ENCODE measurements at regions not wholly inside any gene's neighbourhood (a gene's known extent, or its start where the extent isn't known, plus 50 kb on each side); places are given as distances from the start of the nearest gene placed in this dataset.

- H3K18ac ChIP-seq (ENCODE audit: insufficient read length, low read depth, low read length): no peak overlapping the region
- H3K79me1 ChIP-seq (ENCODE audit: insufficient read depth, low read depth, low read length, poor library complexity, severe bottlenecking): no peaks in the 10 kb centered on the region
- no peak overlapping the region for H2AFZ ChIP-seq (ENCODE audit: low read length)
- H3K4me1 ChIP-seq (ENCODE audit: insufficient read depth, low read length): no peaks in the 10 kb centered on the region
- H4K8ac ChIP-seq (replicated peaks; ENCODE audit: insufficient read length, low read depth, low read length): no peak overlapping the region
- H3K4me2 ChIP-seq (ENCODE audit: insufficient read depth, insufficient read length, low read length): no peak overlapping the region
- no peaks in the 10 kb centered on the region for H3K36me3 Mint-ChIP-seq (ENCODE audit: insufficient read depth in 1 of 3, low read depth in 3 of 3)
- no peaks in the 10 kb centered on the region for H3K9me3 ChIP-seq (ENCODE audit: control insufficient read depth, low read depth, low read length)
- H3K4me1 Mint-ChIP-seq: no peaks in the 10 kb centered on the region
- H2BK12ac ChIP-seq (ENCODE audit: insufficient read length, low read depth, low read length): no peak overlapping the region
- no peak overlapping the region for H2AK5ac ChIP-seq (ENCODE audit: insufficient read length, low read length)
- H3K9ac ChIP-seq (ENCODE audit: extremely low read depth, insufficient read length, low read length): no peak overlapping the region
- no peaks in the 10 kb centered on the region for H3K27me3 ChIP-seq (ENCODE audit: insufficient read depth, low read length)
- H4K20me1 ChIP-seq (ENCODE audit: control insufficient read depth, insufficient read depth, insufficient read length): no peaks in the 10 kb centered on the region
- H3K23me2 ChIP-seq (ENCODE audit: insufficient read length, low read depth, low read length, poor library complexity, severe bottlenecking): no peaks in the 10 kb centered on the region
- H4K91ac ChIP-seq (ENCODE audit: insufficient read length, low read depth, low read length): no peak overlapping the region
- TF ChIP-seq, protein P1, sequence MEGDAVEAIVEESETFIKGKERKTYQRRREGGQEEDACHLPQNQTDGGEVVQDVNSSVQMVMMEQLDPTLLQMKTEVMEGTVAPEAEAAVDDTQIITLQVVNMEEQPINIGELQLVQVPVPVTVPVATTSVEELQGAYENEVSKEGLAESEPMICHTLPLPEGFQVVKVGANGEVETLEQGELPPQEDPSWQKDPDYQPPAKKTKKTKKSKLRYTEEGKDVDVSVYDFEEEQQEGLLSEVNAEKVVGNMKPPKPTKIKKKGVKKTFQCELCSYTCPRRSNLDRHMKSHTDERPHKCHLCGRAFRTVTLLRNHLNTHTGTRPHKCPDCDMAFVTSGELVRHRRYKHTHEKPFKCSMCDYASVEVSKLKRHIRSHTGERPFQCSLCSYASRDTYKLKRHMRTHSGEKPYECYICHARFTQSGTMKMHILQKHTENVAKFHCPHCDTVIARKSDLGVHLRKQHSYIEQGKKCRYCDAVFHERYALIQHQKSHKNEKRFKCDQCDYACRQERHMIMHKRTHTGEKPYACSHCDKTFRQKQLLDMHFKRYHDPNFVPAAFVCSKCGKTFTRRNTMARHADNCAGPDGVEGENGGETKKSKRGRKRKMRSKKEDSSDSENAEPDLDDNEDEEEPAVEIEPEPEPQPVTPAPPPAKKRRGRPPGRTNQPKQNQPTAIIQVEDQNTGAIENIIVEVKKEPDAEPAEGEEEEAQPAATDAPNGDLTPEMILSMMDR (conservative IDR thresholded peaks at IDR 0.05): no peak
- H3K27me3 Mint-ChIP-seq (ENCODE audit: low read depth): no peaks in the 10 kb centered on the region
- no peak for DNase-seq
- no peak overlapping the region for H3K23ac ChIP-seq (ENCODE audit: insufficient read length, low read depth, low read length)
- no peak overlapping the region for H3K4ac ChIP-seq (ENCODE audit: low read depth, low read length)
- no peak overlapping the region for H3K4me3 Mint-ChIP-seq
- no peak overlapping the region for H3K27ac ChIP-seq (ENCODE audit: insufficient read length, low read depth, low read length)
- no peak overlapping the region for H2BK15ac ChIP-seq (ENCODE audit: low read depth, low read length)
- no peak overlapping the region for H2BK20ac ChIP-seq (ENCODE audit: low read depth, low read length, poor library complexity, severe bottlenecking)
- H3K27ac Mint-ChIP-seq: no peak overlapping the region
- H3T11ph ChIP-seq (ENCODE audit: low read length): no peak overlapping the region
- no peaks in the 10 kb centered on the region for H3K79me2 ChIP-seq (ENCODE audit: insufficient read depth, low read length)
- no peak overlapping the region for H3K56ac ChIP-seq (ENCODE audit: insufficient read length, low read depth, low read length)
- H3K9me3 Mint-ChIP-seq: peaks cover 0 to 2% of the 10 kb centered on the region in 2 experiments; a peak in 2 of 5 replicates
- H2BK5ac ChIP-seq (ENCODE audit: insufficient read length, low read length): no peak overlapping the region
- no peak overlapping the region for H4K5ac ChIP-seq (ENCODE audit: insufficient read length, low read depth, low read length)
- no peak overlapping the region for H2BK120ac ChIP-seq (ENCODE audit: low read depth, low read length, poor library complexity, severe bottlenecking)
- H3K14ac ChIP-seq (ENCODE audit: insufficient read depth, low read length): no peak overlapping the region
- WGBS (ENCODE audit: extremely low coverage, insufficient read length, low lambda C conversion rate): no CpG with 5 or more reads among the region's 4 CpGs
Observed at GRCh38 chr10:89144836-89145235, 62.3 kb downstream of the CH25H start.
